ENCODE measurements at regions not wholly inside any gene's neighbourhood (a gene's known extent, or its start where the extent isn't known, plus 50 kb on each side); places are given as distances from the start of the nearest gene placed in this dataset.

DNA sequence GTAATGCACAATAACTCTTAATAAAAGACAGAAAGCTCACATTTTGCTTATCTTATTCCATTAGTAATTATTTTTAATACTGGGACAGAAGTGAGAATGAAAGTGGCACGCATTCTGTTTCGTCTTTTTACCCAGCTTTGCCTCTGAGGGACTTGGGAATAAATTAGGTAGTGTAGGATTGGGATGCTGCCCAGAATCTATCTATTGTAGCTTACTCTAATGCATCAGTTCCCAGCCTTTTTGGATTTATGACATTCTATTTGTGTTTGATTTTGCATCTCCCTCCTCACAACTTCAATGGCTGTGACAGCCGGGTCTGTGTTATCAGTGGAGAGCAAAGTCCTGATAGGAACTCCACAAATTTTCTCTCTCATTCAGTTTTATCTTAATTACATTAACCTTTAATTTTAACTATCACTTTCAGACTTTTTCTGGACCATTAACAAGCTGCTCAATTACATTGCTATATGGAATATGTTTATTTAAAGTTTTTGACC, 62.9 kb upstream of the TULP4 start:
- ChIA-PET RAD21 (ENCODE audit: unreplicated experiment) (no interaction called here), SMC1A (ENCODE audit: uncharacterized antibody, unreplicated experiment) (interaction anchor here (0.7 to 1.0 kb wide), 4 partner anchors 9 to 35 kb away, joined by 3 read pairs; no protein-coding TSS in a partner anchor), CTCF (interaction anchor here (2.0 kb wide), 1 partner anchor 28 kb away, joined by 4 read pairs; no protein-coding TSS in a partner anchor), POLR2A (interaction anchor here (0.6 to 1.6 kb wide), 3 partner anchors 9 to 49 kb away, joined by 3 to 6 read pairs (median 3); no protein-coding TSS in a partner anchor)
- DNase-seq (ENCODE audit: low read depth, low spot score): no peak
- Histone ChIP-seq H3K36me3 (ENCODE audit: control insufficient read depth in 2 of 2, insufficient read depth in 2 of 2, low read length in 1 of 2) (no peaks in the 10 kb centered on the region; a peak in 1 of 4 replicates), H3K4me1 (ENCODE audit: control insufficient read depth, insufficient read depth, low read length) (peaks cover 5% of the 10 kb centered on the region), H3K4me3 (no peak overlapping the region), H4K20me1 (ENCODE audit: control insufficient read depth, insufficient read depth) (no peaks in the 10 kb centered on the region), H3K4me2 (ENCODE audit: control insufficient read depth, insufficient read depth) (no peak overlapping the region), H3K9me3 (replicated peaks; ENCODE audit: control insufficient read depth, insufficient read depth, low read length) (no peaks in the 10 kb centered on the region), H2AFZ (ENCODE audit: control insufficient read depth, low read depth, low read length) (no peak overlapping the region), H3K27ac (ENCODE audit: control insufficient read depth, insufficient read depth) (no peak overlapping the region), H3K9ac (ENCODE audit: control insufficient read depth, insufficient read depth, low read length) (no peak overlapping the region), H3K79me2 (ENCODE audit: control insufficient read depth, insufficient read depth, low read length) (peaks cover 14% of the 10 kb centered on the region), H3K27me3 (replicated peaks in 1 of 2; ENCODE audit: control insufficient read depth in 2 of 2, insufficient read depth in 2 of 2, low read length in 1 of 2) (no peaks in the 10 kb centered on the region)
- WGBS (ENCODE audit: insufficient coverage, insufficient replicate concordance, low lambda C conversion rate, missing lambda C conversion rate): 100% methylated on average over 3 of the region's 3 CpGs
- ATAC-seq: no peak
- no peak for FAIRE-seq
- TF ChIP-seq SREBF1 (IDR thresholded peaks at IDR 0.05; ENCODE audit: low read length) (no peak), SREBF2 (IDR thresholded peaks at IDR 0.05; ENCODE audit: low read length) (no peak), HCFC1 (IDR thresholded peaks at IDR 0.05; ENCODE audit: low read length) (no peak), TAF1 (IDR thresholded peaks at IDR 0.05; ENCODE audit: borderline replicate concordance, low read depth, low read length) (no peak), EZH2 (IDR thresholded peaks at IDR 0.05; ENCODE audit: borderline replicate concordance, control insufficient read depth, low read depth, low read length) (no peak), IRF4 (IDR thresholded peaks at IDR 0.05; ENCODE audit: low read depth, low read length) (no peak), EED (IDR thresholded peaks at IDR 0.05; ENCODE audit: low read depth) (no peak), SMARCA5 (IDR thresholded peaks at IDR 0.05) (no peak), SIN3A (IDR thresholded peaks at IDR 0.05; ENCODE audit: low read depth, low read length) (no peak), POU2F2 (IDR thresholded peaks at IDR 0.05; ENCODE audit: borderline replicate concordance, low read depth, low read length) (no peak), CBX5 (IDR thresholded peaks at IDR 0.05; ENCODE audit: low read depth) (no peak), MYC (IDR thresholded peaks at IDR 0.05; ENCODE audit: insufficient read depth, insufficient read length, insufficient replicate concordance, low read length, severe bottlenecking) (no peak), IKZF1 (conservative IDR thresholded peaks at IDR 0.05) (no peak), MYB (IDR thresholded peaks at IDR 0.05; ENCODE audit: borderline replicate concordance, low read depth, low read length) (no peak), SIX5 (IDR thresholded peaks at IDR 0.05; ENCODE audit: low read depth, low read length, severe bottlenecking) (no peak), ZZZ3 (IDR thresholded peaks at IDR 0.05; ENCODE audit: control insufficient read depth, insufficient read length, low read depth) (no peak), NR2C2 (IDR thresholded peaks at IDR 0.05; ENCODE audit: borderline replicate concordance, control insufficient read depth, insufficient read length, low read depth) (no peak), SRF (IDR thresholded peaks at IDR 0.05; ENCODE audit: low read depth in 2 of 2, low read length in 2 of 2) (no peak), NFXL1 (IDR thresholded peaks at IDR 0.05; ENCODE audit: borderline replicate concordance) (no peak)
- TF ChIP-seq, protein P1, sequence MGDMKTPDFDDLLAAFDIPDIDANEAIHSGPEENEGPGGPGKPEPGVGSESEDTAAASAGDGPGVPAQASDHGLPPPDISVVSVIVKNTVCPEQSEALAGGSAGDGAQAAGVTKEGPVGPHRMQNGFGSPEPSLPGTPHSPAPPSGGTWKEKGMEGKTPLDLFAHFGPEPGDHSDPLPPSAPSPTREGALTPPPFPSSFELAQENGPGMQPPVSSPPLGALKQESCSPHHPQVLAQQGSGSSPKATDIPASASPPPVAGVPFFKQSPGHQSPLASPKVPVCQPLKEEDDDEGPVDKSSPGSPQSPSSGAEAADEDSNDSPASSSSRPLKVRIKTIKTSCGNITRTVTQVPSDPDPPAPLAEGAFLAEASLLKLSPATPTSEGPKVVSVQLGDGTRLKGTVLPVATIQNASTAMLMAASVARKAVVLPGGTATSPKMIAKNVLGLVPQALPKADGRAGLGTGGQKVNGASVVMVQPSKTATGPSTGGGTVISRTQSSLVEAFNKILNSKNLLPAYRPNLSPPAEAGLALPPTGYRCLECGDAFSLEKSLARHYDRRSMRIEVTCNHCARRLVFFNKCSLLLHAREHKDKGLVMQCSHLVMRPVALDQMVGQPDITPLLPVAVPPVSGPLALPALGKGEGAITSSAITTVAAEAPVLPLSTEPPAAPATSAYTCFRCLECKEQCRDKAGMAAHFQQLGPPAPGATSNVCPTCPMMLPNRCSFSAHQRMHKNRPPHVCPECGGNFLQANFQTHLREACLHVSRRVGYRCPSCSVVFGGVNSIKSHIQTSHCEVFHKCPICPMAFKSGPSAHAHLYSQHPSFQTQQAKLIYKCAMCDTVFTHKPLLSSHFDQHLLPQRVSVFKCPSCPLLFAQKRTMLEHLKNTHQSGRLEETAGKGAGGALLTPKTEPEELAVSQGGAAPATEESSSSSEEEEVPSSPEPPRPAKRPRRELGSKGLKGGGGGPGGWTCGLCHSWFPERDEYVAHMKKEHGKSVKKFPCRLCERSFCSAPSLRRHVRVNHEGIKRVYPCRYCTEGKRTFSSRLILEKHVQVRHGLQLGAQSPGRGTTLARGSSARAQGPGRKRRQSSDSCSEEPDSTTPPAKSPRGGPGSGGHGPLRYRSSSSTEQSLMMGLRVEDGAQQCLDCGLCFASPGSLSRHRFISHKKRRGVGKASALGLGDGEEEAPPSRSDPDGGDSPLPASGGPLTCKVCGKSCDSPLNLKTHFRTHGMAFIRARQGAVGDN (IDR thresholded peaks at IDR 0.05): no peak
- no TSS peak for BruUV-seq (replicated peaks)
- intact Hi-C loops (cut with micrococcal nuclease; ENCODE audit: unreplicated experiment): no loop called here
- in situ Hi-C loops (cut with MboI): no loop called here
